H9 (cell line): ENCODE measurements at regions not wholly inside any gene's neighbourhood (a gene's known extent, or its start where the extent isn't known, plus 50 kb on each side); places are given as distances from the start of the nearest gene placed in this dataset.

Experiments used
- DNase-seq: peaks from one replicate; pipeline ENCODE4 v3.0.0-alpha.2; 2017
- H2AFZ ChIP-seq: one replicate; pipeline ENCODE4 v1.6.1; 2013; ENCODE audit warnings: mild to moderate bottlenecking, low read length, control low read depth, moderate library complexity
- H2AK5ac ChIP-seq: 2 replicates; pipeline ENCODE4 v1.6.1; 2013; ENCODE audit warnings: low read length, control low read depth, mixed read lengths; ENCODE audit not compliant: insufficient read length
- H2BK120ac ChIP-seq: one replicate; pipeline ENCODE4 v1.6.1; 2013; ENCODE audit warnings: low read depth, mild to moderate bottlenecking, low read length, control low read depth, inconsistent platforms; ENCODE audit not compliant: poor library complexity, severe bottlenecking
- H2BK12ac ChIP-seq: 2 replicates; pipeline ENCODE4 v1.6.1; 2013; ENCODE audit warnings: low read length, control low read depth, mixed read lengths, low read depth; ENCODE audit not compliant: insufficient read length
- H2BK15ac ChIP-seq: 2 replicates; pipeline ENCODE4 v1.6.1; 2013; ENCODE audit warnings: low read depth, low read length, control low read depth
- H2BK20ac ChIP-seq: one replicate; pipeline ENCODE4 v1.6.1; 2013; ENCODE audit warnings: low read depth, mild to moderate bottlenecking, low read length, control low read depth, inconsistent platforms; ENCODE audit not compliant: poor library complexity, severe bottlenecking
- H2BK5ac ChIP-seq: 2 replicates; pipeline ENCODE4 v1.6.1; 2013; ENCODE audit warnings: low read length, control low read depth, mixed read lengths; ENCODE audit not compliant: insufficient read length
- H3K14ac ChIP-seq: 2 replicates; pipeline ENCODE4 v1.6.1; 2013; ENCODE audit warnings: low read length, control low read depth; ENCODE audit not compliant: insufficient read depth
- H3K18ac ChIP-seq: 2 replicates; pipeline ENCODE4 v1.6.1; 2013; ENCODE audit warnings: low read depth, mild to moderate bottlenecking, mixed read lengths, low read length, control low read depth; ENCODE audit not compliant: insufficient read length
- H3K23ac ChIP-seq: 2 replicates; pipeline ENCODE4 v1.6.1; 2013; ENCODE audit warnings: low read length, control low read depth, mixed read lengths, low read depth; ENCODE audit not compliant: insufficient read length
- H3K23me2 ChIP-seq: 2 replicates; pipeline ENCODE4 v1.6.1; 2013; ENCODE audit warnings: low read depth, mild to moderate bottlenecking, mixed read lengths, low read length, control low read depth; ENCODE audit not compliant: insufficient read length, poor library complexity, severe bottlenecking
- H3K27ac ChIP-seq: 2 replicates; pipeline ENCODE4 v1.5.1; 2013; ENCODE audit warnings: low read length, control low read depth, mixed read lengths, low read depth; ENCODE audit not compliant: insufficient read length
- H3K27me3 ChIP-seq: 2 replicates; pipeline ENCODE4 v1.6.1; 2013; ENCODE audit warnings: low read length, control low read depth, inconsistent platforms; ENCODE audit not compliant: insufficient read depth
- H3K4ac ChIP-seq: 2 replicates; pipeline ENCODE4 v1.6.1; 2013; ENCODE audit warnings: low read depth, mild to moderate bottlenecking, control low read depth, inconsistent platforms, low read length, moderate library complexity
- H3K4me1 ChIP-seq: 2 replicates; pipeline ENCODE4 v1.6.1; 2013; ENCODE audit warnings: low read length, control low read depth, inconsistent platforms; ENCODE audit not compliant: insufficient read depth
- H3K4me2 ChIP-seq: 2 replicates; pipeline ENCODE4 v1.6.1; 2013; ENCODE audit warnings: low read length, control low read depth, mixed read lengths; ENCODE audit not compliant: insufficient read length, insufficient read depth
- H3K56ac ChIP-seq: 2 replicates; pipeline ENCODE4 v1.6.1; 2013; ENCODE audit warnings: low read depth, mild to moderate bottlenecking, mixed read lengths, low read length, control low read depth; ENCODE audit not compliant: insufficient read length
- H3K79me1 ChIP-seq: 2 replicates; pipeline ENCODE4 v1.6.1; 2013; ENCODE audit warnings: low read depth, mild to moderate bottlenecking, moderate library complexity, low read length, control low read depth, inconsistent platforms; ENCODE audit not compliant: insufficient read depth, poor library complexity, severe bottlenecking
- H3K79me2 ChIP-seq: 2 replicates; pipeline ENCODE4 v1.6.1; 2013; ENCODE audit warnings: low read length, control low read depth, inconsistent platforms; ENCODE audit not compliant: insufficient read depth
- H3K9ac ChIP-seq: 2 replicates; pipeline ENCODE4 v1.6.1; 2013; ENCODE audit warnings: low read length, control low read depth, mixed read lengths; ENCODE audit not compliant: insufficient read length; ENCODE audit errors: extremely low read depth
- H3K9me3 ChIP-seq: one replicate; pipeline ENCODE4 v1.6.1; 2013; ENCODE audit warnings: low read depth, low read length, inconsistent platforms; ENCODE audit not compliant: control insufficient read depth
- H3T11ph ChIP-seq: one replicate; pipeline ENCODE4 v1.6.1; 2013; ENCODE audit warnings: mild to moderate bottlenecking, low read length, control low read depth, inconsistent platforms
- H4K20me1 ChIP-seq: one replicate; pipeline ENCODE4 v1.6.1; 2013; ENCODE audit not compliant: control insufficient read depth, insufficient read length, insufficient read depth
- H4K5ac ChIP-seq: 2 replicates; pipeline ENCODE4 v1.6.1; 2013; ENCODE audit warnings: low read depth, mild to moderate bottlenecking, mixed read lengths, low read length, control low read depth; ENCODE audit not compliant: insufficient read length
- H4K8ac ChIP-seq: replicated peaks from 2 replicates; pipeline ENCODE4 v1.6.1; 2013; ENCODE audit warnings: low read length, control low read depth, mixed read lengths, low read depth; ENCODE audit not compliant: insufficient read length
- H4K91ac ChIP-seq: 2 replicates; pipeline ENCODE4 v1.6.1; 2013; ENCODE audit warnings: low read depth, mild to moderate bottlenecking, moderate library complexity, mixed read lengths, low read length, control low read depth; ENCODE audit not compliant: insufficient read length
- H3K27ac Mint-ChIP-seq, 3 experiments: 2 replicates in 2 of 3; 3 replicates in 1 of 3; pipeline ENCODE4 v1.8.0; 2020 to 2021; ENCODE audit warnings: mixed read lengths in 3 of 3, mild to moderate bottlenecking in 1 of 3, moderate library complexity in 1 of 3
- H3K27me3 Mint-ChIP-seq: 2 replicates; pipeline ENCODE4 v1.8.0; 2021; ENCODE audit warnings: low read depth, mild to moderate bottlenecking, moderate library complexity, mixed read lengths
- H3K36me3 Mint-ChIP-seq, 3 experiments: 2 replicates in 2 of 3; 3 replicates in 1 of 3; pipeline ENCODE4 v1.8.0; 2020 to 2021; ENCODE audit warnings: low read depth in 3 of 3, mixed read lengths in 3 of 3; ENCODE audit not compliant: insufficient read depth in 1 of 3
- H3K4me1 Mint-ChIP-seq, 2 experiments: 2 replicates each; pipeline ENCODE4 v1.8.0; 2020; ENCODE audit warnings: mixed read lengths in 2 of 2
- H3K4me3 Mint-ChIP-seq, 2 experiments: 2 replicates in 1 of 2; 3 replicates in 1 of 2; pipeline ENCODE4 v1.8.0; 2020 to 2021; ENCODE audit warnings: mild to moderate bottlenecking in 2 of 2, mixed read lengths in 2 of 2, moderate library complexity in 1 of 2
- H3K9me3 Mint-ChIP-seq, 2 experiments: 2 replicates in 1 of 2; 3 replicates in 1 of 2; pipeline ENCODE4 v1.8.0; 2020; ENCODE audit warnings: mild to moderate bottlenecking in 2 of 2, mixed read lengths in 2 of 2, moderate library complexity in 1 of 2
- WGBS: extraction: QIAGEN DNeasy Blood & Tissue Kit; methylation state at CpG from one replicate; pipeline ENCODE4 v1.1.7; 2013; ENCODE audit warnings: missing lambda C conversion rate, low lambda C conversion rate, mixed read lengths; ENCODE audit not compliant: insufficient read length; ENCODE audit errors: extremely low coverage; 5-methylcytosine and 5-hydroxymethylcytosine counted together
- TF ChIP-seq, protein P1 (sequence below): fragments of 200-600 bp; sonication (generic); conservative IDR thresholded peaks from 3 replicates; pipeline ENCODE4 v1.8.0; 2021; ENCODE audit warnings: antibody characterized with exemption, mild to moderate bottlenecking

- H3K9me3 ChIP-seq, result no peaks in the 10 kb centered on the region
- Mint-ChIP-seq H3K27me3 (no peaks in the 10 kb centered on the region; the same call in none of the 2 replicates), H3K4me3 (no peak overlapping the region; a peak in 1 of 5 replicates), H3K27ac (peak overlapping the region in 1 of 3 experiments; percentile 74; a peak in 1 of 7 replicates), H3K4me1 (peaks cover 7 to 15% of the 10 kb centered on the region in 2 experiments), H3K9me3 (no peaks in the 10 kb centered on the region; a peak in 1 of 5 replicates), H3K36me3 (no peaks in the 10 kb centered on the region)
- H3K9ac ChIP-seq, result no peak overlapping the region
- no peak overlapping the region for H4K5ac ChIP-seq
- H3K79me1 ChIP-seq, result no peaks in the 10 kb centered on the region
- no peak overlapping the region for H2BK5ac ChIP-seq
- no peak overlapping the region for H3T11ph ChIP-seq
- H2AFZ ChIP-seq, result no peak overlapping the region
- H2BK120ac ChIP-seq, result no peak overlapping the region
- no peak overlapping the region for H2AK5ac ChIP-seq
- H3K79me2 ChIP-seq, result no peaks in the 10 kb centered on the region
- no peaks in the 10 kb centered on the region for H3K27me3 ChIP-seq
- H4K20me1 ChIP-seq, result no peaks in the 10 kb centered on the region
- no peak overlapping the region for H2BK20ac ChIP-seq
- no peak overlapping the region for H4K91ac ChIP-seq
- H3K4ac ChIP-seq, result no peak overlapping the region
- no peak overlapping the region for H4K8ac ChIP-seq
- no peak overlapping the region for H3K23ac ChIP-seq
- no CpG with 5 or more reads among the region's 10 CpGs for WGBS
- H3K14ac ChIP-seq, result no peak overlapping the region
- H3K27ac ChIP-seq, result no peak overlapping the region
- no peak overlapping the region for H3K4me2 ChIP-seq
- H2BK15ac ChIP-seq, result no peak overlapping the region
- no peak overlapping the region for H2BK12ac ChIP-seq
- no peaks in the 10 kb centered on the region for H3K4me1 ChIP-seq
- no peaks in the 10 kb centered on the region for H3K23me2 ChIP-seq
- TF ChIP-seq, protein P1, sequence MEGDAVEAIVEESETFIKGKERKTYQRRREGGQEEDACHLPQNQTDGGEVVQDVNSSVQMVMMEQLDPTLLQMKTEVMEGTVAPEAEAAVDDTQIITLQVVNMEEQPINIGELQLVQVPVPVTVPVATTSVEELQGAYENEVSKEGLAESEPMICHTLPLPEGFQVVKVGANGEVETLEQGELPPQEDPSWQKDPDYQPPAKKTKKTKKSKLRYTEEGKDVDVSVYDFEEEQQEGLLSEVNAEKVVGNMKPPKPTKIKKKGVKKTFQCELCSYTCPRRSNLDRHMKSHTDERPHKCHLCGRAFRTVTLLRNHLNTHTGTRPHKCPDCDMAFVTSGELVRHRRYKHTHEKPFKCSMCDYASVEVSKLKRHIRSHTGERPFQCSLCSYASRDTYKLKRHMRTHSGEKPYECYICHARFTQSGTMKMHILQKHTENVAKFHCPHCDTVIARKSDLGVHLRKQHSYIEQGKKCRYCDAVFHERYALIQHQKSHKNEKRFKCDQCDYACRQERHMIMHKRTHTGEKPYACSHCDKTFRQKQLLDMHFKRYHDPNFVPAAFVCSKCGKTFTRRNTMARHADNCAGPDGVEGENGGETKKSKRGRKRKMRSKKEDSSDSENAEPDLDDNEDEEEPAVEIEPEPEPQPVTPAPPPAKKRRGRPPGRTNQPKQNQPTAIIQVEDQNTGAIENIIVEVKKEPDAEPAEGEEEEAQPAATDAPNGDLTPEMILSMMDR, result no peak
- H3K56ac ChIP-seq, result no peak overlapping the region
- no peak overlapping the region for H3K18ac ChIP-seq
- DNase-seq, result no peak
Observed at GRCh38 chr12:109656743-109657142, 56.9 kb upstream of the FAM222A start.
